Liver (tissue), 8 donors: ENCODE measurements at regions not wholly inside any gene's neighbourhood (a gene's known extent, or its start where the extent isn't known, plus 50 kb on each side); places are given as distances from the start of the nearest gene placed in this dataset.

Experiments used
- DNase-seq: peaks from one replicate; pipeline ENCODE4 v3.0.0-alpha.2; 2017; ENCODE audit warnings: low spot score
- H3K27ac ChIP-seq, 2 donors: one replicate each; pipeline ENCODE4 v1.7.0; 2013; ENCODE audit warnings: inconsistent platforms in 2 of 2, low read length in 2 of 2, control low read depth in 1 of 2, low read depth in 1 of 2, mild to moderate bottlenecking in 1 of 2
- H3K27me3 ChIP-seq, 4 donors: one replicate each; pipeline versions ENCODE4 v1.6.1 to v1.7.0; 2013; ENCODE audit warnings: low read length in 3 of 4, inconsistent platforms in 1 of 4, mild to moderate bottlenecking in 1 of 4, moderate library complexity in 1 of 4; ENCODE audit not compliant: control insufficient read depth in 4 of 4, insufficient read depth in 4 of 4
- H3K36me3 ChIP-seq, 4 donors: one replicate each; pipeline versions ENCODE4 v1.6.1 to v1.7.0; 2013; ENCODE audit warnings: low read length in 3 of 4, mild to moderate bottlenecking in 3 of 4, low read depth in 1 of 4, moderate library complexity in 1 of 4; ENCODE audit not compliant: control insufficient read depth in 4 of 4, insufficient read depth in 3 of 4
- H3K4me1 ChIP-seq, 4 donors: one replicate each; pipeline versions ENCODE4 v1.6.1 to v1.7.0; 2013; ENCODE audit warnings: low read length in 3 of 4, mild to moderate bottlenecking in 3 of 4, moderate library complexity in 1 of 4; ENCODE audit not compliant: control insufficient read depth in 4 of 4, insufficient read depth in 4 of 4
- H3K4me3 ChIP-seq, 3 donors: one replicate each; pipeline versions ENCODE4 v1.6.1 to v1.7.0; 2013; ENCODE audit warnings: low read length in 3 of 3, control low read depth in 1 of 3, low read depth in 1 of 3, mild to moderate bottlenecking in 1 of 3
- H3K9ac ChIP-seq, 2 donors: one replicate each; pipeline ENCODE4 v1.7.0; 2013; ENCODE audit warnings: low read length in 2 of 2, mild to moderate bottlenecking in 2 of 2, moderate library complexity in 2 of 2, control low read depth in 1 of 2, low read depth in 1 of 2
- H3K9me3 ChIP-seq, 4 donors: one replicate each; pipeline versions ENCODE4 v1.6.1 to v1.7.0; 2013; ENCODE audit warnings: low read length in 3 of 4; ENCODE audit not compliant: control insufficient read depth in 4 of 4
- ATF3 ChIP-seq: IDR thresholded peaks from 2 replicates; pipeline ENCODE4 v1.6.1; 2016; ENCODE audit warnings: antibody characterized with exemption
- EGR1 ChIP-seq, 2 donors: IDR thresholded peaks; 2 replicates each; pipeline ENCODE4 v1.6.1; 2016 to 2018; ENCODE audit warnings: antibody characterized with exemption in 2 of 2, low read depth in 2 of 2
- FOXA2 ChIP-seq: IDR thresholded peaks from 2 replicates; pipeline ENCODE4 v1.6.1; 2016; ENCODE audit warnings: antibody characterized with exemption
- GABPA ChIP-seq, 2 donors: IDR thresholded peaks in 1 of 2; conservative IDR thresholded peaks in 1 of 2; 2 replicates each; pipeline ENCODE4 v1.6.1; 2016; ENCODE audit warnings: antibody characterized with exemption in 2 of 2, mild to moderate bottlenecking in 1 of 2, moderate library complexity in 1 of 2
- HNF4A ChIP-seq, 2 donors: conservative IDR thresholded peaks; 2 replicates each; pipeline ENCODE4 v1.6.1; 2016; ENCODE audit warnings: antibody characterized with exemption in 2 of 2, mild to moderate bottlenecking in 2 of 2
- HNF4G ChIP-seq: IDR thresholded peaks from 2 replicates; pipeline ENCODE4 v1.6.1; 2016; ENCODE audit warnings: antibody characterized with exemption
- RAD21 ChIP-seq, 2 donors: IDR thresholded peaks; 2 replicates each; pipeline ENCODE4 v1.6.1; 2016; ENCODE audit warnings: antibody characterized with exemption in 2 of 2, mild to moderate bottlenecking in 2 of 2
- REST ChIP-seq: IDR thresholded peaks from 2 replicates; pipeline ENCODE4 v1.6.1; 2016; ENCODE audit warnings: antibody characterized with exemption, mild to moderate bottlenecking
- SP1 ChIP-seq: IDR thresholded peaks from 2 replicates; pipeline ENCODE4 v1.6.1; 2018; ENCODE audit warnings: antibody characterized with exemption, mild to moderate bottlenecking
- TAF1 ChIP-seq: conservative IDR thresholded peaks from 2 replicates; pipeline ENCODE4 v1.6.1; 2016; ENCODE audit warnings: antibody characterized with exemption, mild to moderate bottlenecking
- YY1 ChIP-seq: IDR thresholded peaks from 2 replicates; pipeline ENCODE4 v1.6.1; 2016; ENCODE audit warnings: antibody characterized with exemption, mild to moderate bottlenecking
- WGBS: extraction: QIAGEN DNeasy Blood & Tissue Kit; methylation state at CpG from one replicate; pipeline ENCODE4 v1.1.7; 2013; 5-methylcytosine and 5-hydroxymethylcytosine counted together
- TF ChIP-seq, protein P1 (sequence below): fragments of 150-350 bp; IDR thresholded peaks from 2 replicates; pipeline ENCODE4 v1.5.1; 2017; ENCODE audit warnings: improper control_type of control experiment, low read depth, low read length; ENCODE audit not compliant: missing input control
- TF ChIP-seq, protein P2 (sequence below): IDR thresholded peaks from 2 replicates; pipeline ENCODE4 v1.6.1; 2016; ENCODE audit warnings: antibody characterized with exemption
- TF ChIP-seq, protein P3 (sequence below): IDR thresholded peaks from 2 replicates; pipeline ENCODE4 v1.6.1; 2016; ENCODE audit warnings: antibody characterized with exemption
- donor health status: healthy.
- donor health status: healthy.
- donor health status: healthy.
- donor health status: healthy.
- donor health status: healthy.

DNA sequence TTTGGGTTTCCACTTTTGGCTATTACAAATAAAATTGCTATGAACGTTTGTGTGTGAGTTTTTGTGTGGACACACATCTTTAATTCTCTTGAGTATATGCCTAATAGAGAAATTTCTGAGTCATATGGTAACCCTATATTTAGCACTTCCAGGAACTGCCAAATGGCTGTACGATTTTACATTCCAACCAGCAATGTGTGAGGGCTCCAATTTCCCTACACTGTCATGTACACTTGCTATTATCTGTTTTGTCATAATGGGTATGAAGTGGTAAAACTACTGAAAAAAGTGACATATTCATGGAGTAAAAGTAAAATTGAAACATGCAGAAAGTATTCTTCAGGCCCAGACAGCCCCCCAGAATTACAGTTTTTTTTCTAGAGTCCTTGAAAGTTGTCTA is 59.6 kb upstream of the ESR1 start:
- Histone ChIP-seq H3K9ac (no peak overlapping the region), H3K4me3 (no peak overlapping the region), H3K27ac (no peak overlapping the region), H3K36me3 (no peaks in the 10 kb centered on the region), H3K4me1 (peaks cover 0 to 3% (median 0%) of the 10 kb centered on the region in 4 donors), H3K27me3 (no peaks in the 10 kb centered on the region), H3K9me3 (no peaks in the 10 kb centered on the region)
- DNase-seq, result no peak
- no peak for TF ChIP-seq REST
- WGBS, result 70% methylated on average over 2 of the region's 2 CpGs

DNA sequence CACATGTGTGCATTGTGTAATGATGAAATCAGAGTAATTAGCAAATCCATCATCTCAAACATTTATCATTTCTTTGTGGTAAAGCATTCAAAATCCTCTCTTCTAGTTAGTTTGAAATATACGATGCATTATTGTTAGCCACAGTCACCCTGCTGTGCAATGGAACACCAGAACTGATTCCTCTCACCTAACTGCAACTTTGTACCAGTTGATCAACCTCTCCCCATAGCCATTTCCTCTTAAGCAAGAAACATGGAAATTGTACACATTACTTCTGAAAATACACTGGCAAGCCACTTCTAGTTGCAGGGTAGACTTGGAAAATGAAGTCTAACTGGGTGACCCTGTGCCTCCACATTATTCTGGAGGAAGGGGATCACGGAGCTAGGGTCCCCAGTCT is 58.1 kb upstream of the ESR1 start:
- no peak overlapping the region for H3K4me3 ChIP-seq
- H3K27ac ChIP-seq, result no peak overlapping the region
- H3K9ac ChIP-seq, result no peak overlapping the region
- no peak for TF ChIP-seq SP1
- TF ChIP-seq, protein P1, sequence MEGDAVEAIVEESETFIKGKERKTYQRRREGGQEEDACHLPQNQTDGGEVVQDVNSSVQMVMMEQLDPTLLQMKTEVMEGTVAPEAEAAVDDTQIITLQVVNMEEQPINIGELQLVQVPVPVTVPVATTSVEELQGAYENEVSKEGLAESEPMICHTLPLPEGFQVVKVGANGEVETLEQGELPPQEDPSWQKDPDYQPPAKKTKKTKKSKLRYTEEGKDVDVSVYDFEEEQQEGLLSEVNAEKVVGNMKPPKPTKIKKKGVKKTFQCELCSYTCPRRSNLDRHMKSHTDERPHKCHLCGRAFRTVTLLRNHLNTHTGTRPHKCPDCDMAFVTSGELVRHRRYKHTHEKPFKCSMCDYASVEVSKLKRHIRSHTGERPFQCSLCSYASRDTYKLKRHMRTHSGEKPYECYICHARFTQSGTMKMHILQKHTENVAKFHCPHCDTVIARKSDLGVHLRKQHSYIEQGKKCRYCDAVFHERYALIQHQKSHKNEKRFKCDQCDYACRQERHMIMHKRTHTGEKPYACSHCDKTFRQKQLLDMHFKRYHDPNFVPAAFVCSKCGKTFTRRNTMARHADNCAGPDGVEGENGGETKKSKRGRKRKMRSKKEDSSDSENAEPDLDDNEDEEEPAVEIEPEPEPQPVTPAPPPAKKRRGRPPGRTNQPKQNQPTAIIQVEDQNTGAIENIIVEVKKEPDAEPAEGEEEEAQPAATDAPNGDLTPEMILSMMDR, result no peak
- TF ChIP-seq GABPA (IDR thresholded peaks at IDR 0.05 in 1 of 2, conservative IDR thresholded peaks at IDR 0.05 in 1 of 2), result no peak
- TF ChIP-seq TAF1, result no peak
- TF ChIP-seq, protein P2, sequence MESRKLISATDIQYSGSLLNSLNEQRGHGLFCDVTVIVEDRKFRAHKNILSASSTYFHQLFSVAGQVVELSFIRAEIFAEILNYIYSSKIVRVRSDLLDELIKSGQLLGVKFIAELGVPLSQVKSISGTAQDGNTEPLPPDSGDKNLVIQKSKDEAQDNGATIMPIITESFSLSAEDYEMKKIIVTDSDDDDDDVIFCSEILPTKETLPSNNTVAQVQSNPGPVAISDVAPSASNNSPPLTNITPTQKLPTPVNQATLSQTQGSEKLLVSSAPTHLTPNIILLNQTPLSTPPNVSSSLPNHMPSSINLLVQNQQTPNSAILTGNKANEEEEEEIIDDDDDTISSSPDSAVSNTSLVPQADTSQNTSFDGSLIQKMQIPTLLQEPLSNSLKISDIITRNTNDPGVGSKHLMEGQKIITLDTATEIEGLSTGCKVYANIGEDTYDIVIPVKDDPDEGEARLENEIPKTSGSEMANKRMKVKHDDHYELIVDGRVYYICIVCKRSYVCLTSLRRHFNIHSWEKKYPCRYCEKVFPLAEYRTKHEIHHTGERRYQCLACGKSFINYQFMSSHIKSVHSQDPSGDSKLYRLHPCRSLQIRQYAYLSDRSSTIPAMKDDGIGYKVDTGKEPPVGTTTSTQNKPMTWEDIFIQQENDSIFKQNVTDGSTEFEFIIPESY, result no peak
- TF ChIP-seq RAD21 (IDR thresholded peaks at IDR 0.05), result no peak
- no peak for TF ChIP-seq ATF3
- TF ChIP-seq, protein P3, sequence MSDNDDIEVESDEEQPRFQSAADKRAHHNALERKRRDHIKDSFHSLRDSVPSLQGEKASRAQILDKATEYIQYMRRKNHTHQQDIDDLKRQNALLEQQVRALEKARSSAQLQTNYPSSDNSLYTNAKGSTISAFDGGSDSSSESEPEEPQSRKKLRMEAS, result no peak
- no peak for TF ChIP-seq HNF4G
- no peak for TF ChIP-seq FOXA2
- no peak for TF ChIP-seq HNF4A (conservative IDR thresholded peaks at IDR 0.05)
- TF ChIP-seq YY1, result no peak
- TF ChIP-seq EGR1 (IDR thresholded peaks at IDR 0.05; ENCODE audit: low read depth in 2 of 2), result no peak
- H3K36me3 ChIP-seq, result no peaks in the 10 kb centered on the region
- WGBS, result 97% methylated on average over 2 of the region's 2 CpGs
- H3K9me3 ChIP-seq, result no peaks in the 10 kb centered on the region
- H3K4me1 ChIP-seq, result peaks cover 0 to 1% (median 0%) of the 10 kb centered on the region in 4 donors
- no peaks in the 10 kb centered on the region for H3K27me3 ChIP-seq
- DNase-seq, result no peak
